Esophagus squamous epithelium (tissue), 4 donors: ENCODE measurements at regions not wholly inside any gene's neighbourhood (a gene's known extent, or its start where the extent isn't known, plus 50 kb on each side); places are given as distances from the start of the nearest gene placed in this dataset.

Experiments
- CTCF ChIP-seq, 6 experiments: fragments of 450-650 bp in 4 of 6; fragments of 200-600 bp in 2 of 6; sonication (generic) in 2 of 6; IDR thresholded peaks; one replicate each; pipeline ENCODE4 v1.5.1; 2016 to 2019; ENCODE audit warnings: antibody characterized with exemption in 6 of 6, mild to moderate bottlenecking in 4 of 6, moderate library complexity in 4 of 6
- POLR2A ChIP-seq, 4 donors: fragments of 450-650 bp; IDR thresholded peaks; one replicate each; pipeline ENCODE4 v1.6.1; 2017; ENCODE audit warnings: antibody characterized with exemption in 4 of 4, mild to moderate bottlenecking in 4 of 4, moderate library complexity in 3 of 4

GRCh38 chr13:74683411-74683810 is 549.2 kb upstream of the KLF12 start:
- TF ChIP-seq CTCF (IDR thresholded peaks at IDR 0.05) (no peak), POLR2A (IDR thresholded peaks at IDR 0.05) (no peak)
